Right lung (tissue), 2 donors: ENCODE measurements at regions not wholly inside any gene's neighbourhood (a gene's known extent, or its start where the extent isn't known, plus 50 kb on each side); places are given as distances from the start of the nearest gene placed in this dataset.
"Not testable (repeated sequence)": the region's sequence is repeated elsewhere in the genome, so short reads cannot be mapped to it uniquely, and the experiment has no call there.

Experiments used
- DNase-seq, 2 donors: peaks; one replicate each; pipeline ENCODE4 v3.0.0-alpha.2; 2013

DNA sequence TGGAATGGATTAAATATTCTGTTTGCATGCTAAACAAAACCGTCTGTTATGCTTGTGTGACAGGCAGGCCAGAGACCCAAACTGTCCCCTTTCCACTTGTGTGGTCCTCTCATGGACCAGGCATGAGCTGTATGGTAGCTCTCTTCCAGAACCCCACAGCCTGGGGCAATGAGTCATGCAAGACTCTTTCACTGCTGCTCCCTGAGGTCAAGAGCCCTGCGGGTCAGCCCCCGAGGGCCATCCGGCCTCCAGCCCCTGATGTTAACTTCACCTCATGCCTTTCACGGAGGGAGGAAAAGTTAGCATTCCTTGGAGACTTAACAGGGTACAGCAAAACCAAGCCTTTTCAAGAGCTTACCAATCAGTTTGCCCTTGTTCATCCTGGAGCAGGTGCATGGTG lies 239.1 kb upstream of the DIO3 start:
- DNase-seq, result no peak

DNA sequence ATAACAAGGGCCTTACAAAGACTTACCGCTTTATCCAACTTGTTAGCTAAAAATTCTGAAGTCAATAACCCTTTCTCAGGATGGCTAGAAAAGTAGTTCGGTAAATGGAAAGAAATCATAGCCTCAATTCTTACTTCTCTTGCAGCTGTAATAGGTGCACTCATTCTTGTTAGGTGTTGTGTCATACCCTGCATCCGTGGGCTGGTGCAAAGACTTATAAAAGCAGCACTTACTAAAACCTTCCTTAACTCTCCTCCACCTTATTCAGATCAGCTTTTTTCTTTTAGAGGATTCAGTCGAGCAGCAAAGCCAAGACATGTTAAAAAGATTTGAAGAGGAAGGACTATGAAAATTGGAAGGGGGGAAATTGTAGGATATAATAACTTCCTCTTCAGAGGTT lies 238.2 kb upstream of the DIO3 start:
- DNase-seq, result no peak

GRCh38 chr14:101323614-101324235 lies 237.6 kb upstream of the DIO3 start:
- not testable (repeated sequence) for DNase-seq

DNA sequence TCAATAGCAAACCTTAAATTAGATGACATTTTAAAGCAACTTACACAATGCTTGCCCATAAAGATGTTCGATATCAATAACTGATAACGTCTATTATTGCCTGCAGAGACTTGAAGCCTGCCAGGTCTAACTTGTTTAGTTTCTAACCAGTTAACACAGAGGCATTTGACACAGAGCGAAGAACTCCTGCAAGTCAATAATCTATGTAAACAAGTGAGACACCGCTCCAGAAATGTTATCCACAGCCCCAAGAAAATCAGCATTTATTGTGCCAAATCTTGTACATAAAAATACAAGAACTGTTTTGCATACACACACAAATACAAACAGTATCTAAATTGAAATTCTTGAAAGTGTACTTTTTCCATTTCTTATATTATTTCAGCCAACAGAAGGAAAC lies 236.0 kb upstream of the DIO3 start:
- DNase-seq, result no peak

DNA sequence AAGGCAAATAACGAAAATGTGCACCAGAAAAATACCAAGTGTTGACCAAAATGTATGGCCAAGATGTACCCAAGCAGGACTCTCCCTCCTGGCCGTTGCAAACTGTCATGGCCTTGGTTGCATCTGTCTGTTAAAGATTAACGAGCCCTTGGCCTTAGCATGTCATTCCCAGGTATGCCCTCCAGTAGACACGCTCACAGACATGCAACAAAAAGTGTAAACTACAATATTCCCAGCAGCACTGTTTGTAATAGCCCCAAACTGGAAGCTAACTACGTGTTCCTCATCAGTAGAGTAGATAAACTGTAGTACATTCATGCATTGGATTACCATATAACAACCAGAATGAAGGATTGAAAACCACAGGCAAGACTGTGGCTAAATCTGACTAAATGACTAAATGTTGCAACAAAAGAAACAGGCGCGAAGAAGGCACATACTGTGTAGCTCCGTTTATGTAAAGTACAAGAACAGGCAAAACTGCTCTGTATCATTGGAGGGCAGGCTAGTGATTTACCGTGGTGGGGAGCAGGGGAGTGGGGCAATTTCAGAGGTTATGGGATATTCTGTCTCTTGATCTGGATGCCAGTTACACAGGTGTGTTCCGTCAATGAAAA lies 232.8 kb upstream of the DIO3 start:
- no peak for DNase-seq

GRCh38 chr14:101330416-101331140 lies 230.7 kb upstream of the DIO3 start:
- no peak for DNase-seq

- DNase-seq, result no peak
These were observed 230.2 kb upstream of the DIO3 start for GRCh38 chr14:101331141-101331525.

DNA sequence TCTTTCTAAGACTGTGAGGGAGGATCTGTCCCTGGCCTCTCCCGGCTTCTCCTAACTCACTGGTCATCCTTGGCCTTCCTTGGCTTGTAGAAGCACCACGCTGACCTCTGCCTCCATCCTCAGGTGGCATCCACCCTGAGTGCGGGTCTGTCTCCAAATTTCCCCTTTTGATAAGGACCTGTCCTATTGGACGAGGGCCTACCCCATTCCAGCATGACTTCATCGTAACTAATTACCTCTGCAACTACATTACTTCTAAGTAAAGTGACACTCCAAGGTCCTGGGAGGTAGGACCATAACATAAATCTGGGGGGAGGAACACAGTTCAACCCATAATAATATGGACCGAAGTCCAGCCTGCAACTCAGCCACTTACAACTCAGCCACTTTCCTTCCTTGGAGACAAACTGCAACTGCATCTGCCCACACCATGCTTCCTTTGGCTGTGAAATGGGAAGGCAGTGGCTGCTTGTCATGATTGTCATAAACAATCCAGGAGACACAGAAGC lies 229.6 kb upstream of the DIO3 start:
- DNase-seq, result no peak

- DNase-seq, result no peak
These were observed 229.0 kb upstream of the DIO3 start for GRCh38 chr14:101332281-101332680.

DNA sequence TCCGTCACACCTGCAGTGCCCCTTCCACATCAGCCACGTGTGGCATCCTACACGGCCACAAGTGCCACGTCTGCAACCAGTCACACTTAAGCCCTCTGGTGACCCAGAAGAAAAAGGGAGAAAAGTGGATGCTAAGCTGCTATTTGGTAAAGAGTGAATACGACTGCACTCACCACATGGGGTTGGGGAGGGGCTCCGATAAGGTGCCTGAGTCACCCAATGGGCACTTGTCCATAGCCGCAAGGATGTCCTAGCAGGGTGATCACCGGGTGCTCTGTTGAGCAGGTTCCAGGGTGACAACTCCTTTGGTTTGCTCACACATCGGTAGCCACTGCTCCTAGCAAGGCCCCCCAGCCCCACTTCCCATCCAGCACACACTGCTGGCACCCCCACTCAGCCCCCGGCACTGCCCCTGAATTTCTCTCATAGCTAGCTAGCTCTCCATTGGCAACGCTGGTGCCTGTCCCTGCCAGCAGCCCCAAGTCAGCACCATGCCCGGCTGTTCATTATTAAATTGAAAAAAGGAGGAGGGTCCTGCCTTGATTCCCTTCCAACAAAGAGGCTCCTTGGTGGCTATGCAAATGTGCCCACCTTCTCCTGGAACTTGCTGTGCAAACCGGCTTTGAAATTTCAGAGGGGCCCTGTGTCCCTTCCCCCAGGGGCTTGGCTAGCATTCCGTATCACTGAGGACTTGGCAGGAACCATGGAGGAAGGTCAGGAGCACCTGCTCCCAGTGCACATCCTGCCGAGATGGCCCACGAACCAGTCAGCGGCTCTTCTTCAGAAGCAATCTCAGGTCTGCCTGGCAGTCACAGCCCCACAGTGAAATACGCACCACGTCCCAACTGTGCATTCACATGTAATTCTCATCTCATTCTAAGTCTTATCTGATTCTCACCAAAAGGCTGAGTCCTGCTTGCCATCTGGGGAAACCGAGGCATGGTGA lies 227.7 kb upstream of the DIO3 start:
- no peak for DNase-seq

DNA sequence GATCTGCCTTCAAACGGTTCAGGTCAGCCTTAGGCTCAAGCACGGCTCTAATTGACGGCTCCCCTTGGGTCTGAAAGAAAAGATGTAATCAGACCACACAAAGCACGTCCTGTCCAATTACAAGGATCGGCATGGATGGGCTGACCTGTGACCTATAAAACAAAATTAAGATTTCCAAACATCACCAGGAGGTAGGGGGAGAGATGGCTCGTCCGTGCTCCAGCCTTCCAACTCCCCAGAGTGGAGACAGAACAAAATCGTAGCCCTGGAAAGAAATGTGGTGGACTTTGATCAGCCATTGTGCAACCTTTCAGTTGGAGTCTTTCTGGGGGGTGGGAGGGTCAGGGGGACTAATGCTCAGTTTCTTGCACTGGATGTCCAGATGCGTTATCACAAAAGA lies 226.6 kb upstream of the DIO3 start:
- DNase-seq, result no peak

DNA sequence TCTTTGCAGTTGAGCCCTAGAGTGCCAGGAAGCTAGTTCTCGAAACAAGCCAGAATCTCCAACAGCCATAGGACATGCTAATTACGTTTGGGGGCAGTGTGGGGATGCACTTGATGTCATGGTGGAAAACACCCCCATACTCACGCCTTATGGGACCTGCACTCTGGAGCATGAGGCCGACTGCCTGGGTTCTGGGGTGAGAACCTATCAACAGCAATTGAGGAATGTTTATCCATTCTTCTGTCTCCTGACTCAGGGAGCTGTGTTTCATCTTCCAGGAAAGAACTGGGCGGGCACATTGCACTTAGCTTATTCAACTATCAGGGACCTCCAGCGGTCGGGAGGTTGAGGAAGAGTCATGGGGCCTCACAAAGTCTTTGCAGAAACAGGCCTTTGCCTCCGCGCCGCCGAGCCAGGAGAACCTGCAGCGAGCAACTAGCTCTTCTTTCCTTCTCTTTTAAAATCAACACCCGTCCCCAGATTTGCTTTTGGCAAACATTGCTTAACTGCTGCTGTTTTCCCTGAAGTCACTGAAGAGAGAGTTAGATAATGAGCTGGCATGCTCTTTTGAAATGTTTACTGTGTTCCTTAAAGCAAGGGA lies 226.1 kb upstream of the DIO3 start:
- no peak for DNase-seq

DNA sequence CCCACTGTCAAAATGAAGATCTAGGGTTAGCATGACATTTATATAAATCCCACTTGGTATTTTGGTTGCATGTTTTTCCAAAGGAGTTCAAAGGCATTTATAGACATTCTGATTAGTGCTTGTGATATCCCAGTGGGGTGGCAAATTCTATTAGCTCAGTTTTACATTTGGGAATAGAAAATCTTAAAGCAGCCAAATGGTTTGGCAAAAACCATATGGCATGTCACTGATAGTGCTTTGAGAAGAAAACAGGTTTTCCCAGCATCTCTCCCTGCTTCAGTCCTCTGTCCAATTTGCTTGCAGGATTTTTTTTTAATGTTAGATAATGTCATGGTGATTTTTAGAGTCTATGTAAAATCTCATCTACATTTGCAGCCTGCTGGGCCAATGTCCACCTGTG lies 225.1 kb upstream of the DIO3 start:
- DNase-seq, result no peak

GRCh38 chr14:101337053-101337452 lies 224.2 kb upstream of the DIO3 start:
- DNase-seq, result no peak

GRCh38 chr14:101340556-101340955 lies 220.7 kb upstream of the DIO3 start:
- no peak for DNase-seq

DNA sequence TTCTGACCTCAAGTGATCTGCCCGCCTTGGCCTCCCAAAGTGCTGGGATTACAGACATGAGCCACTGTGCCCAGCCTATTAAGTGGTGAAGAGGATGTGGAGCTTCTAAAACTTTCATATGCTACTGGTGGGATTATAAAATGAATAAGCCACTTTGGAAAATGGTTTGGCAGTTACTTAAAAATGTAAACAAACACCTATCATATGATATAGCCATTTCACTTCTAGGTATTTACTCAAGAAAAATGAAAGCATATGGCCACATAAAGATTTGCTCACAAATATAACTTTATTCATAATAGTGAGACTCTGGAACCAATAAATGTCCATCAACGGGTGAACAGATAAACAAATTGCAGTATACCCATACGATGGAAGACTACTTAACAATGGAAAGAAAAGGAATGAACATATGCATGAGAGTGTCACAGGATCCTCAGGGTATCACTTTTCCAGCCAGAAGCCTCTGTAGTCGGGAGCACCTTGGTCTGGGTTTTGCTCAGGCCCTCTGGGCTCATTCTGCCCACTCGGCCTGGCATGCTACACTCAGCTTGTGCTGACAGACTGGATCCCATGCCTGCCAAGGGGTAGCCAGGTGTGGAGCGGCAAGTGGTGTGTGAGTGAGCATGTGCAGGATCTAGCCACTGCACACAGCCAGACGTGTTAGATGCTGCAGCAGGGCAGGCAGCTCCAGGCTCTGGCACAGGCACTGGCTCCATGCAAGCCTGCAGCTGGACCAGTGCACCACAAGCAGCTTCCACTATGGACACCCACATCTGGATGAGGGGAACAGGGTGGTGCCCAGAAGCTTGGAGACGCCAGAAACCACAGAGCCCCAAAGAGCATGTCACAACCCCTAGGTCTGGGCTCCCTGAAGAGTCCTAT lies 213.2 kb upstream of the DIO3 start:
- no peak for DNase-seq

DNA sequence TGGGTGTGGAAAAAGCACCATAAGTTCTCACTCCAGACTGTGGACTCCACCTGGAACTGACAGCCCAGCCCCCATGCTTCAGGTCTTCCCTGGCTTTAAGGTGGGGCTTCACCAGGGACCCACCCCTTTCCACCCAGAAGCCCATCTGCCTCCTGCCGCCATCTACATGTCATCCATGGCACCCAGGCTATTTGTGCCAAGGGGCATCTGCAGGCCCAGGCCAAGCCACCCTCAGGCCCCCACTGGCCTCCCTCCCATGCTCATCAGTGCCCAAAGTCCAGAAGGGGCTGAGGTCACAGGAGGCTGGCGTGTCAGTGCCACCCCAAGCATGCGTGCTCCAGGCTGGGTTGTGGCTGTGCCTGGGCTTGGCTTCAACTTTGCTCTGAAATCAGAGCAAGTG lies 212.2 kb upstream of the DIO3 start:
- DNase-seq, result no peak

DNA sequence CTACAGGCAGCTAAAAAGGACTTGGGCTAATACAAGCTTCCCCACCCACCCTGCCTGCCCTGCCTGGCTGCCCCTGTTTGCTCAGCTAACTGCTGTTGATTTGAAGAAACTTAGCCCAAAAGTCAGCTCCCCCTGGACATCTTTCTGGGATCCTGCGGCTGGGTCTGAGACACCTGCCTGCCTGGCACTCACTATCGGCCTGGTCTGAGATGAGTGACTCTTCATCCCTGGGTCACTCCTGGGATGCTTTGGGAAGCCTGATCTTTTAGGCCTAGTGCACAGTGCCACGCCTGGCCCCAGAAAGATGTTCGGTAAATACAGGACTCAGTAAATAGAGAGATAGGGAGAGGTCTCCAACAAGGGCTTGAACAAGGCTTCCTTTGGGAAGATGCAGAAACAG lies 211.3 kb upstream of the DIO3 start:
- DNase-seq, result no peak

DNA sequence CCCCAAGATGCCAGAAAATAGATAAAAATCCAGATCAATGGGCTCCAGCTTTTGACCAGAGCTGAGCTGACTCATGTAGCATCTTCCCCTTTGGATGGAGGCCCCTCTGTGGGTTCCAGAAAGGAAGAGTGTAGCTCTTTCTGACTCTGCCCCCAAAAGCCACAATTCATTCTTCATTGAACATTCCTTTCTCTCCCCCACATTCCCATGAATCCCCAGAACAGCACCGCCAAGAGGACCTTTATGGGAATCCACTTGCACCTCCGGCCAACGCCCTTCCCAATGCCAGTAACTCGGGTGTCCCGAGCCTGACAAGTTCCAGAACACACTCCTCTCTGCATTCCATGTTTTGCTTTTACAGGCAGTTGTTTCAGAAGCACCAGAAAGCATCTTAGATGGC lies 210.6 kb upstream of the DIO3 start:
- no peak for DNase-seq

GRCh38 chr14:101351146-101351545 lies 210.1 kb upstream of the DIO3 start:
- DNase-seq, result no peak

GRCh38 chr14:101351769-101352168 lies 209.5 kb upstream of the DIO3 start:
- no peak for DNase-seq
